Ureter (tissue), 1 donor: ENCODE measurements at regions not wholly inside any gene's neighbourhood (a gene's known extent, or its start where the extent isn't known, plus 50 kb on each side); places are given as distances from the start of the nearest gene placed in this dataset.

ENCODE experiments used
- DNase-seq: peaks from one replicate; pipeline ENCODE4 v3.0.0-alpha.2; 2020; ENCODE audit warnings: low spot score
- donor health status: DM: yes; HTN: yes; CAD: no.

DNA sequence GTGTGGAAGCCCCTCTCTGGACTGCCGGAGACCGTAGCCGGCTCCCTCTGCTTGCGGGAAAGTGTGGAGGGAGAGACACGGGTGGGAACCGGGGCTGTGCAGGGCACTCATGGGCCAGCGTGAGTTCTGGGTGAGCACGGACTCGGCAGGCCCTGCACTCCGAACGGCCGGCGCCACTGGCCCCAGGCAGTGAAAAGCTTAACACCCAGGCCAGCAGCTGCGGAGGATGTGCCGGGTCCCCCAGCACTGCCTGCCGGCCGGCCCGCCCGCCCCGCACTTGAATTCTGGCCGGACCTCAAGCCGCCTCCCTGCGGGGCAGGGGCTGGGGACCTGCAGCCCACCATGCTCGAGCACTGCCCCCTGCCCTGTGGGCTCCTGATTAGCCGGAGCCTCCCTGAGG is 147.0 kb downstream of the FGF9 start:
- no peak for DNase-seq

DNA sequence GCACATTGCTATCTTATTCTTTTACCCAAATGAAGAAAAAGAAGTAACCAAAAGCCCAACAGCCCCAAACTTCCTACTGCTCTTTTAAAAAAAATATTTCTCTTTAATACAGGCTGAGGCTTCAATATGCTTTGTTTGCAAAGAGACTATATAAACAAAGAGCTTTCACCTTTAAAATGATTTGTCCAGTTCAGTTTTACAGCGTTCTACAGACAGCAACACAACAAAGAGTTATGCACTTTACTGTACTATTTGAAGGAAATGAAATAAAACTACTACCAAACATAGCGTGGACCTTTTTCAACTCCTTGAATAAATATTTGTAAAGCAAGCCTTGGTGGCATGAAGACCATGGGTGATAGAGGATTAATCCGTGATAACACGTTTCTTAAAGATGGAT is 151.2 kb downstream of the FGF9 start:
- no peak for DNase-seq

DNA sequence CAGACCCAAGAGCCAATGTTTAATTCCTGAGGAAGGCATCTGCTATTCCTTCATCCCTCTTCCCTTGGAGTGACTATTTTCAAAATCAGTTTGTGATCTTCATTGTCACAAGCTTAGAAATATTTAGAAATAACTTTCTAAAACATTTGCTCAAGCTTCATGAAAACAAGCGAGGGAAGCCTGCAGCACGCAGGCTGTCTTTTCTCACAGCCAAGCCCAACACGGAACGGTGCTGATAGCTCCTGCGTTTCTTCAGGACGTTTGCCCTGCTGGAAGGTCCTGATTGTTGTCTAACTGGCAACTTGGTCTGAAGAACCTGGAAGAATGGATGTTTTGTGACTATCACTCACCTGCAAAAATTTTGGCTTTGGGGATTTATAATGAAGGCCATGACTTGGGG is 152.5 kb downstream of the FGF9 start:
- DNase-seq: no peak

DNA sequence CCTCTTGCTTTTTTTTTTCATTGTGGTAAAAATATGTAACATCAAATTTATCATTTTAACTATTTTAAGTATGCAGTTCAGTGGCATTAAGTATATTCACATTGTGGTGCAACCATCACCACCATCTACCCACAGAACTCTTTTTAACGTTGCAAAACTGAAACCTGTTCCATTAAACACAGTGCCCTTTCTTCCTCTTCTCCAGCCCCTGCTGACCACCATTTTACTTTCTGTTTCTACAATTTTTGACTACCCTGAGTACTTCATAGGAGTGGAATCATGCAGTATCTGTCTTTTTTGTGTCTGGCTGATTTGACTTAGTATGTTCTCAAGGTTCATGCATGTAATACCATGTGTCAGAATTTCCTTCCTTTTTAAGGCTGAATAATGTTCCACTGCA is 153.1 kb downstream of the FGF9 start:
- DNase-seq: no peak

DNA sequence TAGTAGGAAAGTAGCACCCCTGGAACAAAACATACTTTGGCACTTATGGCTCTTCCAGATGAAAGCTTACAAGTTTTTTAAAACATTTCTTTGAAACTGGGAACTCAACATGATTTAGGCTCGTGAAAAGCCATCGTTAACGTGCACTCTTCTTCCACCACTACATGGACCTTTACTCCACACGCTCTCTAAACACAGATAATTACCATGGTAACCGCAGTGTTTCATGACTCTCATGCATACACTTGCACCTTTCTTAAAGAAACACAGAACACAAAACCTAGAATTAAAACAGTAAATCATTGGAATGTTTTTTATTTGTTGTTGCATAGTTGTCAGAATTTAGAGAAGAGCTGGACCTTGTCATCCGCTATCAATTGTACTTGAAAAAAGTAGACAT is 154.3 kb downstream of the FGF9 start:
- no peak for DNase-seq

DNA sequence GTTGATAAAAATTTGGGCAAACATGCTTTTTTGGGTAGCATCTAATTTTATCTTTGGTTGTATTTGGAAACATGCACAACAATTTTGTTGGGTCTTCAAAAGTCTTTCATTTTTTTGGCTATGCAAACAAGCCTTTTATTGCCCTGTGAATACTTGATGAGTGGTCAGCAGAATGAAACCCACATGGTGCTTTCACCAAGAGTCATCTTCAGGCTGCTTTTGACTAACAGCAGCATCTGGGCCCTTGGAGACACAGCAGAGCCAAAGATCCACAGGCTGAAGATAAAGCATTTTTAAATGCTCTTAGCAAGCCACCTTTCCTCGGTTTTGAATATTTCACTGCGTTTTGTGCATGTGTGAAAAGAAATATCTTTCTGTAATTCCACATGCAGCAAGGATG is 154.9 kb downstream of the FGF9 start:
- DNase-seq: no peak

DNA sequence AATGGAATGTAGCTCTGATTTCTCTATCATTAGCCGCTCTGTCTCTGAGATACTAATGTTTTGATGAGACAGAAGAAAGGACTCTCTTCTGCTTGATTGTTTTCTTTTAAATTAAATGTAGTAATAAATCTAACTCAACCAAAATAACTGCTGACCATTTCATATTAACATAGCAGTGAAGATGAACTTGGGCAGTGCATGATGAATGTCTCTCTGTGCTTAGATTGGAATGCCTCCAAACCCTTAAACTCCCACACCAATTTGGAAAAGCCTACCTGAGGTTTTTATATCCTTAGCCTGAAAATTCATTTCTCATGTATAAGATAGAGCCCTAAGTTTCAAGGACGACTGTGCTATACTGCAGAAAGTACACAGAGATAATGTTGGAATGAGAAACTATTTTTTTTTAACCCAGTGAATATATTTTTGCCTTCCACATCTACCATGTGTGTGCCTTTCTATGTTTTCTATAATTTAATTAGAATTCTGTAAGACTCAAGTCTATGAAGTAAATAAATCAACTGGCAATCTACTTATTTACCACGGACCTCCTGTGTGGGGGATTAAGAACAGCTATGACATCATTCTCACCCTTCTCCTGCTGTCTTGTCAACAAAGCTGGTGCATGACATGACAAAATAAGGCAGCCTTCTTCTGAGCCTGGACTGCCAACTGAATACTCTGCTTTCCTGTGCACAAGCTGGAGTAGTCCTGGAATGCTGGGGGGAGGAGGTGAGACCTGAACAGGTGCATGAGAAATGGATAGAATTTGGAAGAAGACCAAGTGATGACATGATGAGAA is 155.5 kb downstream of the FGF9 start:
- no peak for DNase-seq

DNA sequence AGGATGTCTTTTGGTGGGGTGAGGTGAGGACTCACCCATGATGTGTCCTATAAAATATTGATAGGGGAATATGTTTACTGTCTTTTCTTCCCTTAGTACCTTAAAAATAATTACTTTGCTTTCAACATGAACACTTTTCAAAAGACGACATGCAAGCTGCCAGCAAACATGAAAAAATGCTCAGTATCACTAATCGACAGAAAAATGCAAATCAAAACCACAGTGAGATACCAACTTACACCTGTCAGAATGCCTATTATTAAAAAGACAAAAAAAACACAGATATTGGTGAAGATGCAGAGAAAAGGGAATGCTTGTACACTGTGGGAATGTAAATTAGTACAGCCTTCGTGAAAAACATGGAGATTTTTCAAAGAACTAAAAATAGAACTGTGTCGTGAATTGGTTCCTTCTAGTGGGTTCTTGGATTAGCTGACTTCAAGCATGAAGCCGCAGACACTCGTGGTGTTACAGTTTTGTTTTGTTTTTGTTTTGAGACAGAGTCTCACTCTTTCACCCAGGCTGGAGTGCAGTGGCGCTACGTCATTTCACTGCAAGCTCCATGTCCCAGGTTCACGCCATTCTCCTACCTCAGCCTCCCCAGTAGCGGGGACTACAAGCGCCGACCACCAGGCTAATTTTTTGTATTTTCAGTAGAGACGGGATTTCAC is 160.9 kb downstream of the FGF9 start:
- no peak for DNase-seq

DNA sequence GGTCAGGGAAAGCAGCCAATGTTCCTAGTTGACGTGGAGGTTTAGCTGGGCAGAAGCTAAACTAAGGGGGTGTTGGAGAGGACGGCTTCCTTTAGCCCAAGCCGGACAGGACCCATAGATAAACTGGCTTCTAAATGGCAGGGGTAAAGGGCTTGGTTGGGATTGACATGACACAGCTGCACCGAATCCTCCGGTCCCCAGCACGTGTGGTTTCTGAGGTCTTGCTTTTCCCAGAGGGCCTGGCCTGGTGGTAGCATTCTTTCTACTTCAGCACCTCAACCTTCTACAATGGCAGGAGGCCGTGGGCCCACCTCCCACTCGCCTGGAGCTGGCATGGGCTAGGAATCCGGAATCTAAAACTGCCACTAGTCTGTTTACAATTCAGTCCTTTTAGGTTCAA is 163.0 kb downstream of the FGF9 start:
- DNase-seq: no peak

DNA sequence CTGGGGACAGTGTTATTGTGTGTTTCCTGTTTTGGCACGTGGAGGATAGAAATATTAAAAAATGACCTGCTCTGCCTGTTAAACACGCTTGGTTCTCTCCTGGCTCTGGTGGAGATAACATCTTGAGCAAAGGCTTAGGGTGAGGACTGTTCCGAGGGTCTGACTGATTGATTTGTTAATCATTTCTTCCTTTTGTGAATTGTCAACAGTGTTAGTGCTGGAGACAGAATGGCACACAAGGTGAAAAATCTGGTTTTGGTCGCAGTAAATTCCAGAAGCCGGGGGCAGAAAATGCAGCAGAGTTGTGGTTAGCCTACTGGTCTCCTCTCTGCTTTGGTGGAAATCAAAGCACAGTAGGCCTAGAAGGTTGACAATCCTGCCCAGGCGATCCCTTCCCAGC is 163.6 kb downstream of the FGF9 start:
- no peak for DNase-seq

DNA sequence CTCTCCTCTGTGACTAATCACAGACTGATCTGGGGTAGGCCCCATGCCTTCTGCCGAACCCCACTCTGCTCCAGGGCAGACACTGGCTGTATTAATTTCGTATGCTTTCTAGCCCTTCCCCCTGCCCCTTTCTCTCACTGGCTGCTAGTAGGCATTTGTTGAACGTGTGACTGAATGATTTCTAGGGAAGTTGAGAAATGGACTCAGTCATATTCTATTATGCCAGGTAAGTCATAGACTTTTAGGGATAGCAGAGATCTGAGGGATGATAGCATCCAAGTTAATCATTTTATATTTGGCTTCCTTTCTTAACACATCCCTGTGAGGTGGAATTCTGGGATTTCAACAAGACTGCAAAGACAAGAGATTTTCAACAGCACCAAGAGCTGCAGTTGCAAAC is 166.4 kb downstream of the FGF9 start:
- no peak for DNase-seq

DNA sequence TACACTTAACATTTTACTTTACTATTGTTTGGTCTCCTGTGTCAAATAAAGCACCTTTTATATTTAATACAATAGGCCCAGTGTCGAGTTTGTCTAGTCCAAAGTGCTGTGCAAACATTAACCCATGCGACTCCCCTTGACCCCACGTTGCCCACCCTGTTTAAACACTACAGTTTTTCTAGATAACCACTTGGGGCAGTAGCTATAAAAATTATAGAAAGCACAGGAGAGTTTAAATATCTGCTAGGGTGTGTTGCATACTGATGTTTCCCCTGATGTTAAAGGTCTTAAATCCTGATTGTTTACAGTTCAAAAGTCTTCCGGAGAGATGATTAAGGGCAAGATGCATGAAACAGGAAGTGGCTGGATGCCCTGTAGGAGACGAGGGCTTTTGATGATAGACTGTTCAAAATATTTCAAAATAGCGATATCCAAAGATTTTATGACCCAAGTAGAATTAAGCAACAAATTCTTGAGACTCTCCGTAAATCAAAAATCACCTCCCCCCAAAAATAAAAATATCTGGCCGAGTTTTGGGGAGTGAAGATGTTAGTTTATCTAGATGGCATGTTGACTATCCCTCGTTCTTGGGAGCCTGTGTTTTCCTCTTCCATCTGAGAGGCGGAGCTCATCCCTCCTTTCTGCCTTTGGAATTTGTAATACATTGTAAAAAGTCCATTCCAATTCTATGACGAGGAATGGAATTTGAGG is 167.1 kb downstream of the FGF9 start:
- DNase-seq: no peak

DNA sequence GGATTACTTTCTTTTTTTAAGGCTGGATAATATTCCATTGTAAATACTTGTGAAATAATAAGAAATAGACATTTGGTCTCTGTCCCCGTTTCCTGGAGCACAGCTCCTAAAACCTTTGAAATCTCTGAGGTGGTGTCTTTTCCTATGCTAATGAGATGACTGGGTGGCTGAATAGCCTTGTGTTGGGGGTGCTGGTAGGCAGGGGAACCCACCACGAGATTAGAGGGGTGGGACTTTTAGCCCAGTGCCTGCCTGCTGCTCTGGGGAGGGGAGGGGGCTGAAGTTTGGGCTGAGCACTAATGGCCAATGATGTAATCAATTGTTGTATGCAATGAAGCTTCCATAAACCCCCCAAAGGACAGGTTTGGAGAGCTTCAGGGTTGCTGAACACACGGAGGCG is 175.7 kb downstream of the FGF9 start:
- no peak for DNase-seq

DNA sequence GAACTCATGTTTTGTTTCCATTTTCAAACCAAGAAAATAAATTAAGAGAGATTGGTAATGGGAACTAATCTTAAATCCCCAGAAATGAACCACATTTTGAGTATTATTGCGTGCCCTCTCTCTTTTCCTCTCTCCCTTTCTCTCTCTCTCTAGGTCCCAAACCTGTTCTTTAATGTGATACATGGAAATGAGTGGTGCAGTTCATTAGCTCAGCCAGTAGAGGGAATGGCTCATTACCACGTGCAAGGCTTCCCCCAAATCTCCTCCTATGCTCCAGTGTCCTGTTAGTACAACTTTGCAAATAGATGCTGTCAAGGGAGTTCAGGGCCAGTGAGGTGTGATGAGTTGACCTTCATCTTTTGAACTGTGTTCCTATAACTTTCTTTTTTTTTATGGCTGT is 178.4 kb downstream of the FGF9 start:
- no peak for DNase-seq

DNA sequence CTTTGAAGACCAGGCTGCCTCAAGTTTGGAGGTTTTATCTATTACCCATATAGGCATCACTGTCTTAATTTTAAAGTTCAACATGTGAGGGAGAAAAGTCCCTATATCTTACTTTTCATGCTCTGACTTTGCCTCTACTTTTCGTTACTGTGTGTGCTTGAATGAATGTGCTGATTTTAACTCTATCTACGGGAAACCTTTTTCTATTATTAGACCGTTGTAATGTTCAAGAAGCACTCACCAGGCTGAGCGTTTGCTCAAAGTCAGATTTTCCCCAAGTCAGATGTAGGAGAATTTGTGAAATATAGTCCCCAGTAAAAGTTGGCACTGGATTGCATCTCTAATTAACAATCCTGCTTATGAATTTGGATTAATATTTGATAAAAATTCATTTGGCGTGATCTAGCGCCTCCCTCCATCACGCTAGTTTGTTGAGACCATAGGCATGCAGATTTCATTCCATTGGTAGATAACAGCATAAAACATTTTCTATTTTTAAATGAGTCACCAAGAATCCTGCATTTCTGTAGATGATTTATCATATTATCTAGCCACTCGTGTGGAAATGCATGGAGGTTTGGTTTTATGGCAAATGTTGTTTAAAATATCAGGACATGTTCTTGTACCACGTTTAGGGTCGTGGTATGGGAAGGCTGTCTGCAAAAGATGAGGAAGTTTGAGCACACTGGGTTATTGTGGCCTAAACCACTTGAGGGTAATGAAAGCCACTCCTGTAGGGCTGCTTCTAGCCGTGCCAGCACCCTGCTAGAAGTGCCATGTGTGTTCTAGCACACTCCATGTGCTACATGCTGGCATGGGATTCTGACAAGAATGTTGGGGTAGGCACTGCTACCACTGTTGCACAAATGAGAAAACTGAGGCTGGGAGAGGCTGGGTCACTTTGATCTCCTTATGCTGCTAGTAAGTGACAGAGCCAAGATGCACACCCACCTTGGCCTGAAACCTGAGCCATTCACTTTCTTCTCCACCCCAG is 179.4 kb downstream of the FGF9 start:
- DNase-seq: no peak

DNA sequence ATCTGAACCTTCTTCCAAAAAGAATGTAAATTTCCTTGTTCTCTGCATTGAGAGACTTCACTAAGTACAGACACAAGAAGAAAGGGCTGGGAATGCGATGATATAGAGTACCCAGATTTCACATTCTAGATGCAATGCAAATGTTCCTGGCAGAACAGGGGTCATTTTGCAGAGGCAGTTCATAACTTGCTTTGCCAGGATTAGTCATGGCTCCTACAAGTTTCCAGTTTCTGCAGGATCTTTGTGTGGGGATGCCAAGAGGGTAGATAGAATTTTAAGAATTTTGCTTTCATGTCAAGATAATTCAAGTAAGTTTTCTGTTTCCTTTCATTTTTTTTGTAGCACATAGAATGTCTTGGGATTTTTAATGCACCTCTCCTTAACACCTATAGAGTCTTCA is 181.2 kb downstream of the FGF9 start:
- no peak for DNase-seq

DNA sequence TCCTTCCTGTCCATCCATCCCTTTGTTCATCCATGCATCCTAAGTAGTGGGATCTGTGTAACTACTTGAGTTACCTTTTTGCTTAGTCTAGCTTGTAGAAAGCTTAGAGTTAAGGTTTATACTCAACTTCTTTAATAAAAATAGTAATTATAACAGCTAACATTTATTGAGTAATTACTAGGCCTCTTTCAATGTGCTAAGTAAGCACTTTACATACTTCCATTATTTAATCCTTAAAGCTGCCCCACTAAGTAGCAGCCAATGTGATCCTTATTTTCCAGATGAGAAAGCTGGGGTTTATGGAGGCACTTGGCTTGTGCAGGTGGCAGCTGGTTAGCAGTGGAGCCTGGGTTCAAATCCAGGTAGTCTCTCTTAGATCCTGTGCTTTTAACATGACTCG is 182.9 kb downstream of the FGF9 start:
- no peak for DNase-seq

DNA sequence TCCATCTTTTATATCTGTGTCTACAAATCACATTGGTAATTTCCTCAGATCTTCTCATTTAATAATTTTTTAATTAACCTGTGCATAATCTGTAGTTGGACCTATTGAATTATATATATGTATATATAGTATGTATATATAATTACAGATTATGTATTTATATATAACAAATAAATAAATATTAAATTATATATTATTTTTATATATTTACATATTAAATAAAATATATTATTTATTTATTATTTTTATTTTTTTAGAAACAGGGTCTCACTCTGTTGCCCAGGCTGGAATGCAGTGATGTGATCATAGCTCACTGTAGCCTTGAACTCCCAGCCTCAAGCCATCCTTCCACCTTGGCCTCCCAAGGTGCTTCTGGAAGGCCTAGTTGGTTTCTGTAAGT is 197.9 kb downstream of the FGF9 start:
- no peak for DNase-seq

DNA sequence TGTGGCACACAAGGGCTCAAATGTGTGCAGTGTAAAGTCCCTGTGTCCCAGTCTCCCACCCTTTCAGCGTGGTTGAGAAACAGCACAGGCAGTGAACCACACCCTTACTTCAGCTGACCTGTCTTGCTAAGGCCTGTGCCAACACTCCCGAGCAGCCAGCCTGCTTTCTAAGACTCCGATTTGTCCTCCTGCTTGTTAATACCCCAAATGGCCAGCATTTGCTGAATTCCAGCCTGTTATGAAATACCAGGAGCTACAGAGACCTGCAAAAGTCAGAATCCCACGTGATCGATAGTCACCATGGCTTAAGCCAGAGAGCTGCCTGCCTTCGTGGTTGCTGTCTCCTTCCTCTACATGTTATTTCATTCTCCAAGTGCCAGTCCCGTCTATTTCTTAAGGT is 200.5 kb downstream of the FGF9 start:
- no peak for DNase-seq

DNA sequence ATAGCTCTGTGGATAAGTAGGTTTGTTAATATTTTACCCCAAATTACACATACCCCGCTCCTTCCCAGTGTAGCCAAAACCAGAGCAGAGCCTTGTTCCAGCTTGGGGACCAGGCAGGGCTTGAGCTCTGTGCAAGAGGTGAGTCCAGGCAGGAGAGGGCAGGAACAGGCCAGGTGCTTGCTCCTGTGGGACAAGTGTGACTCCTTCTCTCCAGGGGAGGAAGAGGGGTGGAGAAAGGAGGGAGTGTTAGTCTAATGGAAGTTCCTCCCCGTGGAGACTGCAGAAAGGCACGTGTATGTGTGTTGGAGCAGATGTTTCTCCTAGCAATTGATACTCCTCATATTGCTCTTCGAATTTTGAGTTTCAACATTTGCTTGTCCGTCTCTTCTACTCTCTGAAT is 201.0 kb downstream of the FGF9 start:
- DNase-seq: no peak

DNA sequence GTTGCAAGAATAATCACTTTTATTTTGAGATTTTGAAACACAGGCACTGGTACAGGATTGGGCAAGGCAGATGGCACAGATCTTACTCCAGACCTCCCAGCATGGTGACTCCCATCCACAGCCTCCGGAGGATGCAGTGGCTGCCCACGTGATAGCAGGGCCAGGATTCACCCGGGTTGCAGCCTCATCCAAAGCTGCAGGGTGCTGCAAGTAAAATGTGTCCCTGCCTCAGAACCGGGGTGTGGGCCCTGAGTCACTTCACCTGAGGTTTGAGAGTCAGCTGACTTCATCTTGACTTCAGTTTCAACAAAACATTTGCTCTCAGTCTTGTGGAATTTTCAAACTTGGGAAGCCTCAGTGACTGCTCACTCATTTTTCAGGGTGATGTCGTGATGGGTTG is 201.9 kb downstream of the FGF9 start:
- DNase-seq: no peak

DNA sequence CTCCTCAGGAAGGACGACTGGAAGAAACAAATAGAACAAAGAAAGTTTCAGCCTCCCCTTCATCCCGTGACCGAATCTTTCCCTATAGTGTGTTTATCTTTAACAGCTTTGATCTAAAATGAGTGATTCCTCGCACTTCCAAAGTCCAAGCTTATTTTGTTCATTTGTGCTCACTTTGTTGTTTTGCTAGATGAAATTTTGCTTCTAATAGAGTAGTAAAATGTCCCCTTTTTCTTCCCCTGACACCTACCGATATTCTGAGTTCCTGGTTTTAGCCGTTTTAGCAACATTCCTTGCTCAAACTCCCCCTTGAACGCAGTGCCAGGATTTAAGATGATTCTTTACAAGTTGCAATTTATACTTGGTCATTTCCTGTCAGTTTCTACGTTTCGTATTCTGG is 204.2 kb downstream of the FGF9 start:
- no peak for DNase-seq
